Stimulated activated CD4-positive, alpha-beta T cell treated with anti-CD3 and anti-CD28 coated beads, Interleukin-15, amount 100 ng/mL, for 1 hour (primary cell): ENCODE measurements at regions not wholly inside any gene's neighbourhood (a gene's known extent, or its start where the extent isn't known, plus 50 kb on each side); places are given as distances from the start of the nearest gene placed in this dataset.

Experiments used
- DNase-seq, 2 donors: peaks; one replicate each; pipeline ENCODE4 v3.0.0-alpha.2; 2020; ENCODE audit warnings: low read depth in 1 of 2, low spot score in 1 of 2

- DNase-seq = no peak
Observed at GRCh38 chr14:25552826-25553225, 502.9 kb upstream of the STXBP6 start.

DNA sequence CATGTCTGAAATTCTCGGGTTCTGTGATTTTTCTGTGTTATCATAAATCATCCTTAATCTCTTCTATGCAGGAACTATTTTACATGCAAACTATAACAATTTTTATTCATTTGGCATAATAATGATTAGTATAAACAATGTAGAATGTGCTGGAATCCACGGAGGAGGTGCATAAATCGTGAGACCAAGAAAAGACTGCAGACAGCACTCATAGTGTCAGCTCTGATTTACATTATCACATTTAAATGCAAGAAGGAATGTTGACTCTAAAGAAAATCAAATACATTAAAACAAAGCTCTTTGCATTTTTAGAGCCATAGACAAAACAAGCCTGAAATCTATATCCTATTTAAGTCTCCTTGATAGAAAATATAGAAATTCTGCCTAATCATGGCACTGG lies 501.7 kb upstream of the STXBP6 start:
- no peak for DNase-seq

- DNase-seq = no peak
Observed at GRCh38 chr14:25546826-25547225, 496.9 kb upstream of the STXBP6 start.

DNA sequence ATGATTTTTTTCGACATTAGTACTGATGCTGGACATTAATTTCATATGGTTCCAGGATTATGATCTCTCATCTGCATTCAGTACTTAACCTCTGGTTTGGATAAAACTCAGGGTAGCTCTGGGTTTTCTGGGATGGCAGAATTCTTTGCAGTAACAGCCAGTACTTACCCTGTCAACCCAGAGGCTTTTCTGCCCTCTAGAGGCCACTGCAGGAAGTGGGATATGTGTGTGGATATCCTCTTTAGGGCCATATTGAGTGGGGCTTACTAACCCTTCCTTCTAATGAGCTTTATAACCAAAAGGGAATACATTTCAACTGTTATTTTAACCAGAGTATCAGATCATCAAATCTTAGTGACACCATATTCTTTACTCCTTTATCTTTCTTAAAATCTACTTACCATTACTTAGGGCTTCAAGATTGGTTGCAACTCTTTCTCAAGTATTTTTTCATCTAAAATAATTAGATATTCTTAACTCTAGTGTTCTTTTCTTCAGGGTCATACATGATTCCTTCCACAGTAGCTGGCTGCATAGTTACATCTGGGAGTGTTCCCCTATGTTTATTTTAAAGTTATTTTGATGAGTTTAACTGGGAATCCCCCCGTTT lies 488.0 kb upstream of the STXBP6 start:
- no peak for DNase-seq

DNA sequence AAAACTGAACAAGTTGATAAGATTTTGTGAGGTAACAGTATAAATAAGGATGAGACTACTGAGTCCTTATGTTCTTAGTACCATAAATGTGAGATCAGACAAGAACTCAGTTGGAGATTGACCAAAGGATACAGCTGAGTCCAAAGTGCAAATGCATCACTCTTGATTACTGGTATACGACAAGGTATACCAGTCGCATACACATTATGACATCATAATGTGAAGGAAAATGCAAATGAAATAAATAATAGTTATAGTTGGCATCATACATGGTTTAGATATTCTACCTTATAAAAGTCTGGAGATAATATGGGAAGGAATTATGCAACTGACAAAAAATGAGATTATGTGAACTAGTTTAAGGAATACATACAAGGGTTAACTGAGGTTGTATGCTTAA lies 476.3 kb upstream of the STXBP6 start:
- no peak for DNase-seq

DNA sequence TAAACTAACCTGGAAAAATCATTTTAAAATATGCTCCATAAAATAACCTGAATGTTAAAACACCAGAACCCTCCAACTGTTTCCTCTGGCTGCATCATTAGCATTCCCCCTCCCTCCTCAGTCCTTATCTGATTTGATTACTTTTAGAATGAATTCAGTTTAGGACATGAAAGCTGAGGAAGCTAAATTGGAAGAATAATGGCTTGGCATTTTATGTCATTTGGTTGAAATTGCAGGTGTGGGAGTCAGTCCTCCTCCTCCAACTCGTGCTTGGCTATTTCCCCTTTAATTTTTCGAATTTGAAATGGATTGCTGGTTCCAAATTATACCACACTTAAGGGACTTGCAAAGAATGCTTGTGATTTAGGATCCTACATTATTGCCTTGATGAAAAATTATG lies 473.0 kb upstream of the STXBP6 start:
- no peak for DNase-seq

GRCh38 chr14:25522116-25522515 lies 472.2 kb upstream of the STXBP6 start:
- no peak for DNase-seq

GRCh38 chr14:25521616-25522015 lies 471.7 kb upstream of the STXBP6 start:
- DNase-seq = no peak

- no peak for DNase-seq
Observed at GRCh38 chr14:25520821-25521220, 470.9 kb upstream of the STXBP6 start.

GRCh38 chr14:25518364-25518763 lies 468.4 kb upstream of the STXBP6 start:
- no peak for DNase-seq

DNA sequence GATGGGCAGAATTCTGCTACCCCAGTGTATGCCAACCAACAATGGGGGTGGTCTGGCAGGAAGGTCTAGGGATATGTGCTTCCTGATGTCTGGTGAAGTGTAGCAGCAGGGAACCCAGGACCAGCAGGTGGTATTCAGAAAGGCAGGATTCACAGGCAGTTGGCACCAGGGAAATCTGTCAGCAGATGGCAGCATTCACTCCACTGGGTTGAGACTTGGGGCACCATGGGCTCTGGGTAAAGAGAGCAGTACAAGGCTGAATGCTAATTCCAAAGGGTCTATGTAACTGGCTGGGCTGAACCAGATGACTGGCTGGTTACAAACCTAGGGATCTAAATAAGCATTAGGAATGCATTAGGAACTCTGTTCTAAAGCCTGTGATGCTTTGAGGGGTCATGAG lies 466.9 kb upstream of the STXBP6 start:
- DNase-seq = no peak

DNA sequence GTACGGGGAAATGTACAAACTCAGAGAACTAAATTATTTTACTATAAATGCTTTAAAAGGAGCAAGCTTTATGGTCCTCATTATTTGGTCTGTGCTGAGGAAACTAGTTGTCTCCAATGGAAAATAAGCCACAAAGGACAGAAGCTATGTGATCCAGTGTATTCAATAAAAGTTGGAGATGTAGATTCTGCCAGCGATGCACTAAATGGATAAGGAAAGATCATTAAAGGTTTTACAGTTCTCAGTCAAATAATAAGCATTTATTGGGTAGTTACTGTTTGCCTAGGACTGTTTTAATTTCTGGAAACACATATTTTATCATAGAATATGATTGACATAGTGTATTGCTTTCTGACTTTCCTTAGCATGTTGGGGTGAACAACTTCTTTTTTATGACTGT lies 458.9 kb upstream of the STXBP6 start:
- no peak for DNase-seq

GRCh38 chr14:25501749-25502148 lies 451.8 kb upstream of the STXBP6 start:
- no peak for DNase-seq

DNA sequence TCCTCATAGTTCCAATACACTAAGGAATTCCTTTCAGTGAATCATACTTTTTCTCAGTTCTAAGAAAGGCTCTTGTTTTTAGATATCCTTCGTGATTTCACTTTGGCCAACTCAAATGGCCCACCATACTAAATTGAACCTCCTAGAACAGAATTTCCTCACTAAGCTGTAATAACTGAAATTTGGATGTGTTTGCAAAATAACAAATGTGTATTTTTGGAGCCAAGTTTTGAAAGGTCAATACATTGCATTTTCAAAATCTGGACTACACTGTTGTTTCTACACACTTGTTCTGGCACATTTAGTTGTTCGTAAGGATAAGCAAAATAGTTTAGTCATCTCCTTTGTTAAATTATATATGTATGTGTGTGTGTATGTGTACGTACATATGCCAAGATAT lies 439.0 kb upstream of the STXBP6 start:
- DNase-seq = no peak

DNA sequence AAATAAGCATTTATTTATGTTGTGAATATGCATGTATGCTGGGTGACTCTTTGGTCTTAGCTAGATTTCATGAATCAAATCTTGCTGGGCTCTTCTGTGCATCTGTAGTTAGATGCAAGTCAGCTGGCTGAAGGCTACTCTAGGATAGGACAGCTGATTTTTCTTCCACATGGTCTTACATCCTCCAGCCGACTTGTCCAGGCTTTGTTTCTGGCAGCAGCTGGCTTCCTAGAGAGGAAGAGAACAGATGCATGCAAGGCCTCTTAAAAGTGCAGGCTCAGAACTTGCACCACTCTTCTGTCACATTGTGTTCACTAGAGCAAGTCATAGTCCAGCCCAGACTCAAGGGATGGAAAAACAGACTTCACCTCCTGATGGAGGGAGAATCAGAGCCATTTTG lies 435.4 kb upstream of the STXBP6 start:
- no peak for DNase-seq

DNA sequence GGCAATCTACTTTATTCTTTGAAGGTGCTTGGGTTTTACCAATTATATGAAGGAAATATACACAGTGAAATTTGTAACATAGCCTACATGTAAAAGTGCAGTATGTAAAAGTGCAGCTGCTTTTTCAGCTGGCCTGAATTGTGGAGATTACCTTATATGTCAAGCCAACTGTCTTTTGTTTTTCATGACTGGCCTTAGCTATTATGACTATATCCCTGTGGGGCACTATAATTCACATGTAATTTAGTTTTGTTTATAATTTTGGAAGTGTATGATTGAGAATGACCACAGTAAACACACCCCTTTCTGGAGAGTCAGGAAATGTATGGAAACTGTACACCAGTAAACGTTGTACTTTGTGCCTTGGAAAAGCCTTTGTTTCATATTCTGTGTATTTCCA lies 435.0 kb upstream of the STXBP6 start:
- DNase-seq = no peak

GRCh38 chr14:25484235-25484634 lies 434.3 kb upstream of the STXBP6 start:
- DNase-seq = no peak

GRCh38 chr14:25477316-25478098 lies 427.6 kb upstream of the STXBP6 start:
- no peak for DNase-seq

GRCh38 chr14:25472700-25473099 lies 422.8 kb upstream of the STXBP6 start:
- no peak for DNase-seq

GRCh38 chr14:25464772-25465171 lies 414.8 kb upstream of the STXBP6 start:
- DNase-seq = no peak

- no peak for DNase-seq
Observed at GRCh38 chr14:25464078-25464477, 414.1 kb upstream of the STXBP6 start.

DNA sequence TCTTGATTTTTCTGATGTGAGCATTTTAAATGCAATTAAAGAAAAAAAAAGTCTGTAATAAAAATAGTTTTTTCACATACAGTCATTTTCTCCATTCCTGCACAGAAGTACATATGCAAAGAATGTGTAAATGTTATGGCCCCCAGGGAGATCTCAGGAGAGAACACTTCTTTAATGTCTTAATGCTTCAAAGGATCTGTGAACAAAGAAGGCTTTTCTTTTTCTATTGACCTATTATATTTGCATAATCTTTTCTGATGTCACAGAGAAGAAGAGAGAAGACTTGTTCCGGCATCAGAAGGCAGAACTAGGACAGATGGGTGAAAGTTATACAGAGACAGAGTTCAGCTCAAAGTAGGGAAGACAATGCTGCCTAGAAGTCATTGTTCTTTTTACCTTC lies 413.5 kb upstream of the STXBP6 start:
- no peak for DNase-seq

DNA sequence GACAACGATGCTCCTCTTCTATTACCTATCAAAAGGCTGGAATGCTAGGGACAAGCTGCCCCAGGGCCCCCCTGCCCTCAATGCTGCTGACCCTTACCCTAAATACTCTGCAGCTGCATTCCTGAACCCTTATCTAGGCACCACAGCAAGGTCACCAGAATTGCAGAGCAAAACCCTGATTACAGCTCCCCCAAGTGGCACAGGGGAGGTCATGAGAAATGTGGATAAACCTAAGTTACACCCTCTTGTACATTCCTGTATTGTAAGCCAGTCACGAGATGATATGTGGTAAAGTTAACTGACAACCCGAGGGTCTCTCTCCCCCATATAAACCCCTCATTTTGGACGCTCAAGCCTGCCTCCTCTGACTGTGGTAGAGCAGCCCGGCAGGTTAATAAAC lies 411.8 kb upstream of the STXBP6 start:
- no peak for DNase-seq
